ENCODE measurements at regions not wholly inside any gene's neighbourhood (a gene's known extent, or its start where the extent isn't known, plus 50 kb on each side); places are given as distances from the start of the nearest gene placed in this dataset.
"Not testable (repeated sequence)": the region's sequence is repeated elsewhere in the genome, so short reads cannot be mapped to it uniquely, and the experiment has no call there.

GRCh38 chr1:114260805-114261484 lies 107.3 kb upstream of the SYT6 start:
- no peak for DNase-seq

- DNase-seq = no peak
These were observed 106.0 kb upstream of the SYT6 start for GRCh38 chr1:114259511-114260160.

- no peak for DNase-seq
These were observed 105.0 kb upstream of the SYT6 start for GRCh38 chr1:114258633-114259032.

- no peak for DNase-seq
These were observed 104.4 kb upstream of the SYT6 start for GRCh38 chr1:114258074-114258473.

GRCh38 chr1:114257554-114257953 lies 103.9 kb upstream of the SYT6 start:
- DNase-seq = no peak

GRCh38 chr1:114253900-114254299 lies 100.2 kb upstream of the SYT6 start:
- DNase-seq = no peak

- no peak for DNase-seq
These were observed 97.9 kb upstream of the SYT6 start for GRCh38 chr1:114251573-114251939.

GRCh38 chr1:114250683-114251572 lies 97.3 kb upstream of the SYT6 start:
- no peak for DNase-seq

GRCh38 chr1:114249691-114250090 lies 96.0 kb upstream of the SYT6 start:
- DNase-seq = no peak

GRCh38 chr1:114248162-114248561 lies 94.5 kb upstream of the SYT6 start:
- no peak for DNase-seq

- not testable (repeated sequence) for DNase-seq
These were observed 89.0 kb upstream of the SYT6 start for GRCh38 chr1:114242531-114243210.

- no peak for DNase-seq
These were observed 84.4 kb upstream of the SYT6 start for GRCh38 chr1:114238053-114238452.

- no peak for DNase-seq
These were observed 82.8 kb upstream of the SYT6 start for GRCh38 chr1:114236517-114236916.

- no peak for DNase-seq
These were observed 82.3 kb upstream of the SYT6 start for GRCh38 chr1:114235960-114236359.

GRCh38 chr1:114235281-114235680 lies 81.6 kb upstream of the SYT6 start:
- DNase-seq = no peak

GRCh38 chr1:114234408-114235124 lies 80.9 kb upstream of the SYT6 start:
- no peak for DNase-seq

GRCh38 chr1:114232691-114233090 lies 79.0 kb upstream of the SYT6 start:
- DNase-seq = no peak

- DNase-seq = no peak
These were observed 77.6 kb upstream of the SYT6 start for GRCh38 chr1:114231301-114231700.

- no peak for DNase-seq
These were observed 75.7 kb upstream of the SYT6 start for GRCh38 chr1:114229368-114229767.

GRCh38 chr1:114227059-114227458 lies 73.4 kb upstream of the SYT6 start:
- DNase-seq = no peak

GRCh38 chr1:114224196-114224907 lies 70.7 kb upstream of the SYT6 start:
- no peak for DNase-seq

GRCh38 chr1:114222920-114223319 lies 69.3 kb upstream of the SYT6 start:
- DNase-seq = no peak
